ENCODE measurements at regions not wholly inside any gene's neighbourhood (a gene's known extent, or its start where the extent isn't known, plus 50 kb on each side); places are given as distances from the start of the nearest gene placed in this dataset.
A peak's percentile ranks its signal among the peaks of the same experiment; 100 is the strongest.

- intact Hi-C loops (cut with DNase I) = no loop called here
- Histone ChIP-seq H3K36me3 (no peaks in the 10 kb centered on the region), H3K4me3 (replicated peaks in 1 of 3) (no peak overlapping the region), H3K27ac (no peak overlapping the region), H3K9me3 (no peaks in the 10 kb centered on the region), H3K27me3 (no peaks in the 10 kb centered on the region), H3K4me1 (no peaks in the 10 kb centered on the region)
- no peak for DNase-seq
- 72 to 80% methylated on average over 3 of the region's 3 CpGs for whole genome bisulfite sequencing, 2 donors
- TF ChIP-seq CTCF (IDR thresholded peaks at IDR 0.05) (no peak), POLR2A (IDR thresholded peaks at IDR 0.05) (no peak)
Measured at GRCh38 chr10:22111705-22112104, 106.1 kb downstream of the EBLN1 start.

GRCh38 chr10:22111260-22111659 lies 106.6 kb downstream of the EBLN1 start:
- Histone ChIP-seq H3K4me3 (replicated peaks in 1 of 3) (no peak overlapping the region), H3K27ac (no peak overlapping the region), H3K27me3 (no peaks in the 10 kb centered on the region), H3K36me3 (no peaks in the 10 kb centered on the region), H3K4me1 (no peaks in the 10 kb centered on the region), H3K9me3 (no peaks in the 10 kb centered on the region)
- DNase-seq = no peak
- intact Hi-C loops (cut with DNase I) = no loop called here
- 65 to 69% methylated on average over 4 of the region's 4 CpGs for WGBS, 2 donors
- TF ChIP-seq CTCF (IDR thresholded peaks at IDR 0.05) = no peak
- TF ChIP-seq POLR2A (IDR thresholded peaks at IDR 0.05) = no peak

- Histone ChIP-seq H3K27me3 (no peaks in the 10 kb centered on the region), H3K4me3 (replicated peaks in 1 of 3) (no peak overlapping the region), H3K36me3 (no peaks in the 10 kb centered on the region), H3K4me1 (no peaks in the 10 kb centered on the region), H3K27ac (no peak overlapping the region), H3K9me3 (no peaks in the 10 kb centered on the region)
- TF ChIP-seq CTCF (IDR thresholded peaks at IDR 0.05) (no peak), POLR2A (IDR thresholded peaks at IDR 0.05) (no peak)
- 59 to 82% methylated on average over 3 of the region's 3 CpGs for WGBS, 2 donors
- intact Hi-C loops (cut with DNase I) = no loop called here
- no peak for DNase-seq
Measured at GRCh38 chr10:22110761-22111160, 107.1 kb downstream of the EBLN1 start.

- Histone ChIP-seq H3K27me3 (no peaks in the 10 kb centered on the region), H3K9me3 (no peaks in the 10 kb centered on the region), H3K4me1 (peaks cover 0 to 7% of the 10 kb centered on the region in 2 donors), H3K4me3 (replicated peaks in 1 of 3) (no peak overlapping the region), H3K36me3 (no peaks in the 10 kb centered on the region), H3K27ac (no peak overlapping the region)
- intact Hi-C loops (cut with DNase I) = no loop called here
- TF ChIP-seq CTCF (IDR thresholded peaks at IDR 0.05) (no peak), POLR2A (IDR thresholded peaks at IDR 0.05) (no peak)
- WGBS, 2 donors = 90% methylated on average over 4 of the region's 4 CpGs
- DNase-seq = no peak
Measured at GRCh38 chr10:22105270-22105669, 101.7 kb upstream of the DNAJC1 start.

- no peak overlapping the region for H3K27ac ChIP-seq
- no peaks in the 10 kb centered on the region for H3K27me3 ChIP-seq
- H3K4me1 ChIP-seq = peaks cover 0 to 7% of the 10 kb centered on the region in 2 donors
- H3K36me3 ChIP-seq = no peaks in the 10 kb centered on the region
- intact Hi-C loops (cut with DNase I) = no loop called here
- WGBS, 2 donors = 87 to 88% methylated on average over 4 of the region's 4 CpGs
- TF ChIP-seq CTCF (IDR thresholded peaks at IDR 0.05) = peak in 3 of 6 experiments; percentile 21 to 40 (median 40)
- no peak for TF ChIP-seq POLR2A (IDR thresholded peaks at IDR 0.05)
- H3K4me3 ChIP-seq (replicated peaks in 1 of 3) = no peak overlapping the region
- DNase-seq = no peak
- H3K9me3 ChIP-seq = no peaks in the 10 kb centered on the region
Measured at GRCh38 chr10:22103701-22104470, 100.4 kb upstream of the DNAJC1 start.
